Endometrium (tissue), 2 donors: ENCODE measurements at regions not wholly inside any gene's neighbourhood (a gene's known extent, or its start where the extent isn't known, plus 50 kb on each side); places are given as distances from the start of the nearest gene placed in this dataset.
"Not testable (repeated sequence)": the region's sequence is repeated elsewhere in the genome, so short reads cannot be mapped to it uniquely, and the experiment has no call there.

ENCODE experiments used
- FAIRE-seq: peaks from 2 replicates; lab custom pipeline; 2012; peaks lifted over from hg19 to GRCh38; lab: Jason Lieb, UNC
- donor health status: control.
- donor health status: control.

DNA sequence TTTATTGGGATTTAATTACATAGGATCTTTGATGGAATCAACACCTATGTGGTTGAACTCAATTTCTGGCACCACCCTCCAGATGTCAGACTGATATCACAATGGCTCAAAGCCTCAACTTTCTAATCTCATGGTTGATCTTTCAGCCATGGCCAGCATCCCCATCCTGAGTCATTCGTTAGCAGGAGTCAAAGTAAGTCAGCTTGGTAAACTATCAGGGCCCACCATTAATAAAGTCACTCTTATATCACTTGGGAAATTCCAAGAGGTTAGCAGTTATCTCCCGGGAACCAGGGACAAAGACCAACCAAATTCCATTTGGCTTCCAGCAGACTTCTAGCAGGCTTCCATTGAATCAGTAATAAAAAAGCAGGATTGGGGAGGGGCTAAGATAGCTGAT, 50.7 kb upstream of the TNFSF4 start:
- no peak for FAIRE-seq

- no peak for FAIRE-seq
Observed at GRCh38 chr1:173258479-173259264, 51.5 kb upstream of the TNFSF4 start.

- not testable (repeated sequence) for FAIRE-seq
Observed at GRCh38 chr1:173260329-173260728, 53.2 kb upstream of the TNFSF4 start.

GRCh38 chr1:173266841-173267240, 59.7 kb upstream of the TNFSF4 start:
- FAIRE-seq = no peak

- no peak for FAIRE-seq
Observed at GRCh38 chr1:173267453-173267945, 60.4 kb upstream of the TNFSF4 start.

DNA sequence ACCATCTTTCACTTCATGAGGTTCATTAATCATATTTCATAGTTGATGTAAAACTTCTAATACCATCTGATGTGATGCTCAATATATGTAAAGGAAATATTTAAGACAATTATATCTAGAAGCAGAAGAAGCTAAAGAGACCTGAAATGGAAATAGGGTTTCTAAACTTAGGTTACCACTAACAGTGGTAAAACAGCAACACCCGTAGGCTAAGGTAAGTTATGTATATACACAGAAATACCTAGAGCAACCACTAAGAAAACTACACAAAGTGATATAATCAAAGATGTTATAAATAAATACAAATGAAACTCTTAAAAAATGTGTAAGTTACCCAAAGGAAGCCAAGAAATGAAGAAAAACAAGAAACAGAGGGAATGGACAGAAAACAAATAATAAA, 61.1 kb upstream of the TNFSF4 start:
- no peak for FAIRE-seq

DNA sequence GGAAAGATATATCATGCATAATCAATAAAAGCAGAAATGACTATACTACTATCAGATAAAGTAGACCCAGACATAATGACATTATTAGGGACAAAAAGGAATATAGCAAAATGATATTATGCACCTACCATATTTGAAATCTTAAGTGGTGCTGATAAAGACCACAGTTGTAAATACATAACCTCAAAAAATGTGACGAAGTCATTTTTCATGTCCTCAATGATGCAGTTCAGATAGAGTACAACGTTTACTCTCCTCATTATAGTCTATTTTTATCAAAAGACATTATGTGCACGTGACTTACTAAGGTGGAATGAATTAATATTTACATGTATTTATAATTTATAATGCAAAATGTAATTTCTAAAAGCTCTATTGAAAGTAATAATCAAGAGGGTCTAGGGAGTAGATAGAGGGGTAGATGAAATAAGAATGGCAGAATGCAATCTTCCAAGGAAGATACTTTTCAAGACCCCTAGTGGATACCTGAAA, 61.7 kb upstream of the TNFSF4 start:
- no peak for FAIRE-seq

- FAIRE-seq = no peak
Observed at GRCh38 chr1:173269490-173270230, 62.5 kb upstream of the TNFSF4 start.

GRCh38 chr1:173270243-173270642, 63.1 kb upstream of the TNFSF4 start:
- FAIRE-seq = no peak

DNA sequence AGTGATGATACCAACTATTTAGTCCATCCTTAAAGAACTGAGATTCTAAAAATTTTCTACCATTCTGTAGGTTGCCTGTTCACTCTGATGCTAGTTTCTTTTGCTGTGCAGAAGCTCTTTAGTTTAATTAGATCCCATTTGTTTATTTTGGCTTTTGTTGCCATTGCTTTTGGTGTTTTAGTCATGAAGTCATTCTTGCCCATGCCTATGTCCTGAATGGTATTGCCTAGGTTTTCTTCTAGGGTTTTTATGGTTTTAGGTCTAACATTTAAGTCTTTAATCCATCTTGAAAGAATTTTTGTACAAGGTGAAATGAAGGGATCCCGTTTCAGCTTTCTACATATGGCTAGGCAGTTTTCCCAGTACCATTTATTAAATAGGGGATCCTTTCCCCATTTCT, 63.9 kb upstream of the TNFSF4 start:
- not testable (repeated sequence) for FAIRE-seq

- no peak for FAIRE-seq
Observed at GRCh38 chr1:173275496-173275895, 68.4 kb upstream of the TNFSF4 start.

GRCh38 chr1:173276922-173277800, 70.0 kb upstream of the TNFSF4 start:
- FAIRE-seq = no peak

DNA sequence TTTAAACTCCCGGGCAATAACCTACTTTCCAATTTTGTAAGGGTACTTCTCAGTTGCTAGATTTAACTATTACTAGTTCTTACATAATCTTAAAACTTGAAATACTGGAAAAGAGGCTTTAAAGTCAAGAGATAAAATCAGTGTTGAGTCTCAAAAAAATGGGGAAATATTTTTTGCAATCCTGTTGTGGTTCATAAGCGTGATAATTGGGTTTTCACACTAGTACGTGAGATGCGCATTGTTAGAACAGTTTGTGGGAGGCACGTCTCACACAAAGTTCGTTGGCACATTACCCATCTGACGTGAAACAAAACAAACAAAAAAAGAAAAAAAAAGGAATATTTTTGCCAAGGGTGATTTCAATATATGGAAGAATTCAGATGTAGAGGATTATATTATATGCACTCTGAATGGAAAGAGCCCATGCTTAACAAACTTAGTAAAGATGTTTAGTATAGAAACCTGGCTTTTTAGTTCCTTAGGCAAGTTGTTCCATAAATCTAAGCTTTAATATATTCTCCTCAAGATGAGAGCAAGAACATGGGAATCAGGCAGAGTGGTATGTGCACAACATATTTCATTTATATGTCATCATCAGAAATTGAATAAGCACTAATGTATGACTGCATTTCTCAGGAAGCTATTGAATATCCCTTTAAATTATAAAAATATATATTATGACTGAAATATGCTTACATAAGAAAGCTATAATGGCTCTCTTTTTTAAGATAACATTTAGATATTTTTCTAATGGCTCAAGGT, 73.9 kb upstream of the TNFSF4 start:
- FAIRE-seq = no peak

- no peak for FAIRE-seq
Observed at GRCh38 chr1:173285048-173285447, 77.9 kb upstream of the TNFSF4 start.

GRCh38 chr1:173287785-173288184, 80.7 kb upstream of the TNFSF4 start:
- FAIRE-seq = no peak

- FAIRE-seq = no peak
Observed at GRCh38 chr1:173293756-173294155, 86.6 kb upstream of the TNFSF4 start.

- no peak for FAIRE-seq
Observed at GRCh38 chr1:173294843-173295242, 87.7 kb upstream of the TNFSF4 start.

- FAIRE-seq = no peak
Observed at GRCh38 chr1:173295391-173295790, 88.3 kb upstream of the TNFSF4 start.

DNA sequence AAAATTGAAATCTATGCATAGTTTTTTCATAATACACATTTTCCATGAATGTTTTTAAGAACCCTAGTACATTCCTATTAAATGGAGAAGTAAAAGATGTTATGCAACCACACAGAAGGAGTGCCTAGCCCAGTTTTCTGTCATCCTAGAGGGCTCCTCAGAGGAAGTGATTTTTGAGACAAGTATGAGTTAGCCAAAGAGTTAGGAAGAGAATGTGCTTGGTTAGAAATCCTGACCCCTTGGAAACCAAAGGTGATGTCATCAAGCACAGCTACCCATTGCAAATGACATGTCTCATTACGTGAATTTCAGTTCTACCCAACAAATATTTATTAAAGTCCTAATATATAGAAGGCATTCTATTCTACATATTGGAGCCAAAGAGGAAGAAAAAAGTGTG, 88.9 kb upstream of the TNFSF4 start:
- FAIRE-seq = no peak

- FAIRE-seq = no peak
Observed at GRCh38 chr1:173297798-173298391, 90.8 kb upstream of the TNFSF4 start.
